OCI-LY7 (cell line): ENCODE measurements at regions not wholly inside any gene's neighbourhood (a gene's known extent, or its start where the extent isn't known, plus 50 kb on each side); places are given as distances from the start of the nearest gene placed in this dataset.

Source experiments
- CTCF ChIP-seq: fragments of 200-600 bp; sonication (generic); conservative IDR thresholded peaks from 2 replicates; pipeline ENCODE4 v1.5.1; 2014; ENCODE audit warnings: mild to moderate bottlenecking, antibody characterized with exemption, low read length, moderate library complexity, mixed read lengths
- EZH2phosphoT487 ChIP-seq: fragments of 200-600 bp; sonication (generic); IDR thresholded peaks from 2 replicates; pipeline ENCODE4 v1.6.1; 2018; ENCODE audit warnings: low read depth, borderline replicate concordance, mild to moderate bottlenecking, mixed run types, antibody characterized with exemption, low read length, moderate library complexity, mixed read lengths

GRCh38 chr11:91497847-91498246, 726.8 kb upstream of the FAT3 start:
- TF ChIP-seq CTCF, result no peak
- TF ChIP-seq EZH2phosphoT487, result no peak
